ENCODE measurements at regions not wholly inside any gene's neighbourhood (a gene's known extent, or its start where the extent isn't known, plus 50 kb on each side); places are given as distances from the start of the nearest gene placed in this dataset.
A peak's percentile ranks its signal among the peaks of the same experiment; 100 is the strongest.

- no peak overlapping the region for H3K27ac ChIP-seq (ENCODE audit: low read depth in 2 of 2, low read length in 2 of 2)
- no peak for TF ChIP-seq CTCF (IDR thresholded peaks at IDR 0.05; ENCODE audit: borderline replicate concordance, extremely low read depth, insufficient read depth)
- no peak for FAIRE-seq
Observed at GRCh38 chr16:48971571-48972077, 310.0 kb downstream of the CBLN1 start.

GRCh38 chr16:48970216-48970615 lies 311.4 kb downstream of the CBLN1 start:
- no peak overlapping the region for H3K4me3 ChIP-seq (ENCODE audit: low read length in 3 of 3)
- DNase-seq, result no peak
- no peaks in the 10 kb centered on the region for H3K27me3 ChIP-seq (ENCODE audit: control insufficient read depth, insufficient read depth, low read length)
- no peak overlapping the region for H3K27ac ChIP-seq (ENCODE audit: low read depth in 2 of 2, low read length in 2 of 2)
- TF ChIP-seq CTCF (IDR thresholded peaks at IDR 0.05; ENCODE audit: borderline replicate concordance, extremely low read depth, insufficient read depth), result no peak
- H3K36me3 ChIP-seq (ENCODE audit: control insufficient read depth in 2 of 3, insufficient read depth in 3 of 3, low read length in 3 of 3), result no peaks in the 10 kb centered on the region
- no peak overlapping the region for H3K9ac ChIP-seq (ENCODE audit: low read length in 3 of 3)
- H3K4me1 ChIP-seq (ENCODE audit: control insufficient read depth in 2 of 3, insufficient read depth in 2 of 3, low read depth in 1 of 3, low read length in 3 of 3), result no peaks in the 10 kb centered on the region
- no peak for FAIRE-seq
- intact Hi-C loops (cut with DNase I), result no loop called here
- H3K9me3 ChIP-seq (ENCODE audit: control insufficient read depth in 2 of 3, insufficient read depth in 1 of 3, low read length in 3 of 3), result peaks cover 0 to 2% (median 0%) of the 10 kb centered on the region in 3 donors

More at GRCh38 chr16:48971571-48972077, 310.0 kb downstream of the CBLN1 start:
- intact Hi-C loops (cut with DNase I), result no loop called here
- DNase-seq, result no peak
- H3K9ac ChIP-seq (ENCODE audit: low read length in 3 of 3), result no peak overlapping the region
- H3K4me1 ChIP-seq (ENCODE audit: control insufficient read depth in 2 of 3, insufficient read depth in 2 of 3, low read depth in 1 of 3, low read length in 3 of 3), result no peaks in the 10 kb centered on the region
- peaks cover 0 to 2% (median 0%) of the 10 kb centered on the region in 3 donors for H3K9me3 ChIP-seq (ENCODE audit: control insufficient read depth in 2 of 3, insufficient read depth in 1 of 3, low read length in 3 of 3)
- H3K4me3 ChIP-seq (ENCODE audit: low read length in 3 of 3), result no peak overlapping the region
- no peaks in the 10 kb centered on the region for H3K27me3 ChIP-seq (ENCODE audit: control insufficient read depth, insufficient read depth, low read length)
- H3K36me3 ChIP-seq (ENCODE audit: control insufficient read depth in 2 of 3, insufficient read depth in 3 of 3, low read length in 3 of 3), result no peaks in the 10 kb centered on the region

- H3K9ac ChIP-seq (ENCODE audit: low read length in 3 of 3), result no peak overlapping the region
- H3K9me3 ChIP-seq (ENCODE audit: control insufficient read depth in 2 of 3, insufficient read depth in 1 of 3, low read length in 3 of 3), result peaks cover 0 to 2% (median 0%) of the 10 kb centered on the region in 3 donors
- no peaks in the 10 kb centered on the region for H3K4me1 ChIP-seq (ENCODE audit: control insufficient read depth in 2 of 3, insufficient read depth in 2 of 3, low read depth in 1 of 3, low read length in 3 of 3)
- FAIRE-seq (no peak), DNase-seq (no peak)
- no peaks in the 10 kb centered on the region for H3K27me3 ChIP-seq (ENCODE audit: control insufficient read depth, insufficient read depth, low read length)
- no peak overlapping the region for H3K27ac ChIP-seq (ENCODE audit: low read depth in 2 of 2, low read length in 2 of 2)
- intact Hi-C loops (cut with DNase I), result no loop called here
- H3K36me3 ChIP-seq (ENCODE audit: control insufficient read depth in 2 of 3, insufficient read depth in 3 of 3, low read length in 3 of 3), result no peaks in the 10 kb centered on the region
- TF ChIP-seq CTCF (IDR thresholded peaks at IDR 0.05; ENCODE audit: borderline replicate concordance, extremely low read depth, insufficient read depth), result no peak
- no peak overlapping the region for H3K4me3 ChIP-seq (ENCODE audit: low read length in 3 of 3)
Observed at GRCh38 chr16:48969611-48970010, 312.0 kb downstream of the CBLN1 start.

GRCh38 chr16:48965386-48965785 lies 316.3 kb downstream of the CBLN1 start:
- Histone ChIP-seq H3K4me3 (ENCODE audit: low read length in 3 of 3) (no peak overlapping the region), H3K9me3 (ENCODE audit: control insufficient read depth in 2 of 3, insufficient read depth in 1 of 3, low read length in 3 of 3) (no peaks in the 10 kb centered on the region), H3K9ac (ENCODE audit: low read length in 3 of 3) (no peak overlapping the region), H3K27ac (ENCODE audit: low read depth in 2 of 2, low read length in 2 of 2) (no peak overlapping the region), H3K27me3 (ENCODE audit: control insufficient read depth, insufficient read depth, low read length) (no peaks in the 10 kb centered on the region), H3K4me1 (ENCODE audit: control insufficient read depth in 2 of 3, insufficient read depth in 2 of 3, low read depth in 1 of 3, low read length in 3 of 3) (no peaks in the 10 kb centered on the region), H3K36me3 (ENCODE audit: control insufficient read depth in 2 of 3, insufficient read depth in 3 of 3, low read length in 3 of 3) (no peaks in the 10 kb centered on the region)
- DNase-seq (peak in 2 of 5 donors; percentile 5 to 17), FAIRE-seq (no peak)
- TF ChIP-seq CTCF (IDR thresholded peaks at IDR 0.05; ENCODE audit: borderline replicate concordance, extremely low read depth, insufficient read depth), result no peak
- intact Hi-C loops (cut with DNase I), result no loop called here
